ENCODE measurements at regions not wholly inside any gene's neighbourhood (a gene's known extent, or its start where the extent isn't known, plus 50 kb on each side); places are given as distances from the start of the nearest gene placed in this dataset.
"Not testable (repeated sequence)": the region's sequence is repeated elsewhere in the genome, so short reads cannot be mapped to it uniquely, and the experiment has no call there.

DNA sequence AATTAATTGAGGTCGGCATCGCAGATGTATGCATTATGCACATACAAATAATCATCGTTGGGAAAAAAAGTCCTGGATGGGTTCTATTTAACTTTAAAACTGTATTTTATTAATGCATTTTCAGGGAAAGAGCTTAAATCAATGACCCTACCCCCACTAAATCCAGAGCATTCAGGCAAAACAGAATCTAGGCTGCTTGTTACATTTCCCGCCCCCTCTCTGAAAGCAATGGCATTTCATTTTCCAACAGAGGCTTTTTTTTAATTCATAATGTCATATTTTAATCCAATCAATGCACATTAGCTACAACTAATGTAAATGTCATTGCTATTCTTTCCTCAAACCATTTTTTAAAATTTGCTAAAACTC is 117.4 kb upstream of the GRIA1 start:
- no peak for TF ChIP-seq CTCF (IDR thresholded peaks at IDR 0.05; ENCODE audit: borderline replicate concordance, control extremely low read depth, extremely low read depth, insufficient read depth, missing control alignments)
- in situ Hi-C loops (cut with MboI; ENCODE audit: low sequenced_read_pairs, unreplicated experiment) = no loop called here
- no peak for DNase-seq (ENCODE audit: low spot score)

GRCh38 chr5:153381630-153382029 is 108.8 kb upstream of the GRIA1 start:
- in situ Hi-C loops (cut with MboI; ENCODE audit: low sequenced_read_pairs, unreplicated experiment) = not testable (repeated sequence)

DNA sequence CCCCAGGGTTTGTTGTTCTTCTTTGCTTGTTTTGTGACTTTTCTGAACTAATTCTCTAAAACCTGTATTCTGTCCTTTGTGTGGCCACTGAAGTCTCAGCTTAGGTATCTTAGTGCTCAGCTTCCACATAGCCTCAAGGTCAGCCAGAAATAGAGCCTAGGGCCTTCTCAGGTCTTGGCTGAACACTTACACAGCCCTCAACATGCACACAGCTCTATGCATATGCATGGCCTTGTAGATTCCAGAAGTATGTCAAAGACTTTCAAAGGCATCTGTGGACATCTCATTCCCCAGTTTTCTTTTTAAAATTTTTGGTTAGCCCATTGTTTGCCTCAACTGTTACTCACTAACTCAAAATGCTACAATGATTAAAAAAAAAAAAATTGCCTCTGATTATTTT is 99.9 kb upstream of the GRIA1 start:
- in situ Hi-C loops (cut with MboI; ENCODE audit: low sequenced_read_pairs, unreplicated experiment) = no loop called here
- no peak for DNase-seq (ENCODE audit: low spot score)
- TF ChIP-seq CTCF (IDR thresholded peaks at IDR 0.05; ENCODE audit: borderline replicate concordance, control extremely low read depth, extremely low read depth, insufficient read depth, missing control alignments) = no peak

More at GRCh38 chr5:153381630-153382029, 108.8 kb upstream of the GRIA1 start:
- DNase-seq (ENCODE audit: low spot score) = not testable (repeated sequence)

DNA sequence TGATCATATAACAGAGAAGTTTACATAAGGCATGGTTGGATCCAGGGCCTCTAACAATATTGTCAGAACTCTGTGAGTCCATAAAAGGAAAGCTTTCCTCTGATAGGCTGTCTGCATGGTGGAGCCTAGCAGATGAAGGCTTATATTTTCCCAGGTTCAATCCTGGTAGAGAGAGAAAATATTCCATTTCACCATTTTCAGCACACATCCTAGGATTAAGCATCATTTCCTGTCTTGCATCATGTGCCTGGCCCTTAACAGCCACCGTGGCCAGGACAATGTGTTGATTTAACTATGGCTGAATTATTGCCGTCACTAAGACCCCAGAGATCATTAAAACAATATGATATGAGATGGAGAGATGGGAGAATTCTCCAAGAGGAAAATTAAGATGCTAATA is 90.9 kb upstream of the GRIA1 start:
- TF ChIP-seq CTCF (IDR thresholded peaks at IDR 0.05; ENCODE audit: borderline replicate concordance, control extremely low read depth, extremely low read depth, insufficient read depth, missing control alignments) = no peak
- in situ Hi-C loops (cut with MboI; ENCODE audit: low sequenced_read_pairs, unreplicated experiment) = no loop called here
- no peak for DNase-seq (ENCODE audit: low spot score)

DNA sequence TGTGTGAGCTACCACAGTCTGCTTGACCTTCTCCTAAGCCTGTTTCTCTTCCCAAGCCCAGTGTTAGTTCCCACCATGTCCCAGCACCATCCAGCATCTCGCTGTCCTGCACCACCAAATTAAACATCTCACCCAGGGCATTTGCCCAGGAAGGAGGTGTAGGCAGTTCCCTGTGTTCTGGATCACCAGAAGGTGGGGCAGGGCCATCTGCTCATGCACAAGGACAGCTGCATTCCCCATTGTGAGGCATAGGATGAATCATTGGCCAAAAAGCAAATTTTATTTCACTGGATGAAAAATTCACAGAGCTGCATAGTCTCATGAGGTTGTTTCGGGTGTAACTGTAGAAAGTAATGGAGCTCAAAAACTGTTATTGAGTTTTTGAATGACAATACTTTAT is 89.5 kb upstream of the GRIA1 start:
- DNase-seq (ENCODE audit: low spot score) = no peak
- in situ Hi-C loops (cut with MboI; ENCODE audit: low sequenced_read_pairs, unreplicated experiment) = no loop called here
- no peak for TF ChIP-seq CTCF (IDR thresholded peaks at IDR 0.05; ENCODE audit: borderline replicate concordance, control extremely low read depth, extremely low read depth, insufficient read depth, missing control alignments)

DNA sequence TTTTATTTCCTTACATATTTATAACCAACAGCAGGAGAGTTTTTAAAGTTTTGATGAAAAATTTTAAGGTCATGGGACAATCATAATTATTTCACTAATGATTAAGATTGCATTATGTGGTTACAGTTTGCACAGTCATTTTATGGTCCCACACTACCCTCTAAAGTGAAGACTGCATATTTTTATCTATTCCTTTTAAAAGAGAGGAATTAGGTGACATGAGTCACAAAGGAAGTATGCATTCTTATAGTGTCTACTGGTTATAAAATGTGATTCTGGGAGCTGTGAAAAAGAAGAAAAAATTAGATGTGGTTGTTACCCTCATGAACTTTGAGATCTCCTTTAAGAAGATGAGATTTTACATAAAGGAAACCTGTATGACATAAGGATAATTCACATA is 87.9 kb upstream of the GRIA1 start:
- TF ChIP-seq CTCF (IDR thresholded peaks at IDR 0.05; ENCODE audit: borderline replicate concordance, control extremely low read depth, extremely low read depth, insufficient read depth, missing control alignments) = no peak
- DNase-seq (ENCODE audit: low spot score) = no peak
- in situ Hi-C loops (cut with MboI; ENCODE audit: low sequenced_read_pairs, unreplicated experiment) = no loop called here

GRCh38 chr5:153403470-153403869 is 87.0 kb upstream of the GRIA1 start:
- in situ Hi-C loops (cut with MboI; ENCODE audit: low sequenced_read_pairs, unreplicated experiment) = no loop called here
- no peak for DNase-seq (ENCODE audit: low spot score)
- TF ChIP-seq CTCF (IDR thresholded peaks at IDR 0.05; ENCODE audit: borderline replicate concordance, control extremely low read depth, extremely low read depth, insufficient read depth, missing control alignments) = no peak
